Hepatocyte (in vitro differentiated cells): ENCODE measurements at regions not wholly inside any gene's neighbourhood (a gene's known extent, or its start where the extent isn't known, plus 50 kb on each side); places are given as distances from the start of the nearest gene placed in this dataset.

Experiments used
- CTCF ChIP-seq: fragments of 200-600 bp; sonication (generic); IDR thresholded peaks from 2 replicates; pipeline ENCODE4 v1.5.1; 2016; ENCODE audit warnings: antibody characterized with exemption, mild to moderate bottlenecking; ENCODE audit not compliant: poor library complexity
- EZH2 ChIP-seq: fragments of 200-600 bp; sonication (generic); IDR thresholded peaks from 2 replicates; pipeline ENCODE4 v1.6.1; 2016; ENCODE audit warnings: antibody characterized with exemption, mild to moderate bottlenecking, borderline replicate concordance
- EZH2phosphoT487 ChIP-seq: fragments of 200-600 bp; sonication (generic); IDR thresholded peaks from one replicate; pipeline ENCODE4 v1.6.1; 2018; ENCODE audit warnings: antibody characterized with exemption, mild to moderate bottlenecking, low read depth, moderate library complexity; ENCODE audit not compliant: unreplicated experiment, severe bottlenecking

- TF ChIP-seq CTCF (no peak), EZH2 (no peak), EZH2phosphoT487 (no peak)
These were observed 168.8 kb downstream of the NUP210 start for GRCh38 chr3:13251166-13251903.
